GM23338 (cell line): ENCODE measurements at regions not wholly inside any gene's neighbourhood (a gene's known extent, or its start where the extent isn't known, plus 50 kb on each side); places are given as distances from the start of the nearest gene placed in this dataset.

Source experiments
- EZH2 ChIP-seq: fragments of 200-600 bp; sonication (generic); IDR thresholded peaks from one replicate; pipeline ENCODE4 v1.8.0; 2017; ENCODE audit warnings: antibody characterized with exemption, mild to moderate bottlenecking, low read depth; ENCODE audit not compliant: unreplicated experiment
- JUNB ChIP-seq: IDR thresholded peaks from one replicate; pipeline ENCODE4 v1.6.1; 2016; ENCODE audit warnings: antibody characterized with exemption; ENCODE audit not compliant: unreplicated experiment
- NANOG ChIP-seq: IDR thresholded peaks from 2 replicates; pipeline ENCODE4 v1.6.1; 2016; ENCODE audit warnings: antibody characterized with exemption, borderline replicate concordance
- POLR2AphosphoS5 ChIP-seq: IDR thresholded peaks from 2 replicates; pipeline ENCODE4 v1.6.1; 2016; ENCODE audit warnings: antibody characterized with exemption, low read depth
- ZNF114 ChIP-seq: fragments of 250-450 bp; sonication (Bioruptor Pico); IDR thresholded peaks from 2 replicates; pipeline ENCODE4 v1.5.0; 2020; ENCODE audit warnings: mild to moderate bottlenecking, moderate library complexity
- ZNF331 ChIP-seq: fragments of 250-450 bp; sonication (Bioruptor Pico); IDR thresholded peaks from 2 replicates; pipeline ENCODE4 v1.5.0; 2020; ENCODE audit warnings: low read depth, mild to moderate bottlenecking, moderate library complexity
- ZNF462 ChIP-seq: fragments of 250-450 bp; sonication (Bioruptor Pico); IDR thresholded peaks from 2 replicates; pipeline ENCODE4 v1.5.0; 2020; ENCODE audit warnings: mild to moderate bottlenecking, moderate library complexity
- TF ChIP-seq, protein P1 (sequence below), 2 experiments: fragments of 200-600 bp in 1 of 2; sonication (generic) in 1 of 2; conservative IDR thresholded peaks; 2 replicates each; pipeline versions ENCODE4 v1.5.1 to v1.6.1; 2016 to 2017; ENCODE audit warnings: antibody characterized with exemption in 2 of 2, low read depth in 2 of 2, mild to moderate bottlenecking in 2 of 2, moderate library complexity in 1 of 2

DNA sequence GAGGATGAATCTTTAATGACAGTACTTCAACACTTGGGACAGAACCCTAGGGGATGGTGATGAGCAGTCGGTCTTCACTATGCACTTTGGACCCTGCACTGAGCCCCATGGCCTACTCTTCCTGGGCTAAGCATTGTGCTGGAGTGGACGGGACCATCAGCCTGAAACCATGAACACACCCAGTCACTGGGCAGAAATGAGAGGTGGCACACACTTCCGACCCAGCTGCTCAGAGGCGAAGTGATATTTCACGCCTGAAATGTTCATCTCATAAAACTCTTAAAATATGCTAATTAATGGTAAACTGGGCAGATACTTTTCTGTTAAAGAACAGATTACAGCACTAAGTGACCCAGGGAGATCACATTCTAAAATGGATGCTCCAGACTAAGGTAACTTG is 150.3 kb upstream of the NDUFV2 start (continued):
- TF ChIP-seq ZNF462 (no peak), NANOG (no peak), EZH2 (no peak), JUNB (no peak), ZNF114 (CRISPR knock-in tag) (no peak), POLR2AphosphoS5 (no peak), ZNF331 (CRISPR knock-in tag) (no peak)
- TF ChIP-seq, protein P1, sequence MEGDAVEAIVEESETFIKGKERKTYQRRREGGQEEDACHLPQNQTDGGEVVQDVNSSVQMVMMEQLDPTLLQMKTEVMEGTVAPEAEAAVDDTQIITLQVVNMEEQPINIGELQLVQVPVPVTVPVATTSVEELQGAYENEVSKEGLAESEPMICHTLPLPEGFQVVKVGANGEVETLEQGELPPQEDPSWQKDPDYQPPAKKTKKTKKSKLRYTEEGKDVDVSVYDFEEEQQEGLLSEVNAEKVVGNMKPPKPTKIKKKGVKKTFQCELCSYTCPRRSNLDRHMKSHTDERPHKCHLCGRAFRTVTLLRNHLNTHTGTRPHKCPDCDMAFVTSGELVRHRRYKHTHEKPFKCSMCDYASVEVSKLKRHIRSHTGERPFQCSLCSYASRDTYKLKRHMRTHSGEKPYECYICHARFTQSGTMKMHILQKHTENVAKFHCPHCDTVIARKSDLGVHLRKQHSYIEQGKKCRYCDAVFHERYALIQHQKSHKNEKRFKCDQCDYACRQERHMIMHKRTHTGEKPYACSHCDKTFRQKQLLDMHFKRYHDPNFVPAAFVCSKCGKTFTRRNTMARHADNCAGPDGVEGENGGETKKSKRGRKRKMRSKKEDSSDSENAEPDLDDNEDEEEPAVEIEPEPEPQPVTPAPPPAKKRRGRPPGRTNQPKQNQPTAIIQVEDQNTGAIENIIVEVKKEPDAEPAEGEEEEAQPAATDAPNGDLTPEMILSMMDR (conservative IDR thresholded peaks at IDR 0.05; ENCODE audit: low read depth in 2 of 2), result no peak
